ENCODE measurements at regions not wholly inside any gene's neighbourhood (a gene's known extent, or its start where the extent isn't known, plus 50 kb on each side); places are given as distances from the start of the nearest gene placed in this dataset.

GRCh38 chr14:83798421-83798820 is 1731.5 kb upstream of the FLRT2 start:
- no peaks in the 10 kb centered on the region for H3K36me3 ChIP-seq
- WGBS: 88% methylated on average over 2 of the region's 2 CpGs
- TF ChIP-seq POLR2A (IDR thresholded peaks at IDR 0.05) (no peak), CTCF (IDR thresholded peaks at IDR 0.05) (no peak), EP300 (IDR thresholded peaks at IDR 0.05) (no peak), POLR2AphosphoS5 (IDR thresholded peaks at IDR 0.05) (no peak)
- H3K4me1 ChIP-seq: no peaks in the 10 kb centered on the region
- H3K4me3 ChIP-seq: no peak overlapping the region
- H3K27me3 ChIP-seq: no peaks in the 10 kb centered on the region
- DNase-seq (ENCODE audit: low spot score in 2 of 2): no peak
- no peaks in the 10 kb centered on the region for H3K9me3 ChIP-seq
- no peak overlapping the region for H3K27ac ChIP-seq

- Histone ChIP-seq H3K4me1 (no peaks in the 10 kb centered on the region), H3K27me3 (no peaks in the 10 kb centered on the region), H3K36me3 (no peaks in the 10 kb centered on the region), H3K9me3 (no peaks in the 10 kb centered on the region), H3K4me3 (no peak overlapping the region), H3K27ac (no peak overlapping the region)
- TF ChIP-seq POLR2A (IDR thresholded peaks at IDR 0.05) (no peak), CTCF (IDR thresholded peaks at IDR 0.05) (no peak), EP300 (IDR thresholded peaks at IDR 0.05) (no peak), POLR2AphosphoS5 (IDR thresholded peaks at IDR 0.05) (no peak)
- no peak for DNase-seq (ENCODE audit: low spot score in 2 of 2)
Measured at GRCh38 chr14:83799233-83799632, 1730.7 kb upstream of the FLRT2 start.

- Histone ChIP-seq H3K27me3 (no peaks in the 10 kb centered on the region), H3K4me1 (no peaks in the 10 kb centered on the region), H3K27ac (no peak overlapping the region), H3K9me3 (no peaks in the 10 kb centered on the region), H3K4me3 (no peak overlapping the region), H3K36me3 (no peaks in the 10 kb centered on the region)
- no peak for DNase-seq (ENCODE audit: low spot score in 2 of 2)
- TF ChIP-seq CTCF (IDR thresholded peaks at IDR 0.05): no peak
- no peak for TF ChIP-seq POLR2A (IDR thresholded peaks at IDR 0.05)
- TF ChIP-seq EP300 (IDR thresholded peaks at IDR 0.05): no peak
- no peak for TF ChIP-seq POLR2AphosphoS5 (IDR thresholded peaks at IDR 0.05)
- 100% methylated on average over 1 of the region's 1 CpG for WGBS
Measured at GRCh38 chr14:83814896-83815295, 1715.0 kb upstream of the FLRT2 start.

GRCh38 chr14:83816761-83817160 is 1713.2 kb upstream of the FLRT2 start:
- TF ChIP-seq POLR2A (IDR thresholded peaks at IDR 0.05) (no peak), EP300 (IDR thresholded peaks at IDR 0.05) (no peak), CTCF (IDR thresholded peaks at IDR 0.05) (no peak), POLR2AphosphoS5 (IDR thresholded peaks at IDR 0.05) (no peak)
- no peaks in the 10 kb centered on the region for H3K27me3 ChIP-seq
- no peaks in the 10 kb centered on the region for H3K36me3 ChIP-seq
- H3K9me3 ChIP-seq: no peaks in the 10 kb centered on the region
- no peaks in the 10 kb centered on the region for H3K4me1 ChIP-seq
- no peak for DNase-seq (ENCODE audit: low spot score in 2 of 2)
- WGBS: 64% methylated on average over 6 of the region's 6 CpGs
- H3K4me3 ChIP-seq: no peak overlapping the region
- no peak overlapping the region for H3K27ac ChIP-seq

- DNase-seq (ENCODE audit: low spot score in 2 of 2): no peak
- H3K4me3 ChIP-seq: no peak overlapping the region
Measured at GRCh38 chr14:83825843-83826242, 1704.1 kb upstream of the FLRT2 start.

More at GRCh38 chr14:83825843-83826242, 1704.1 kb upstream of the FLRT2 start:
- Histone ChIP-seq H3K27me3 (no peaks in the 10 kb centered on the region), H3K27ac (no peak overlapping the region), H3K4me1 (peaks cover 6% of the 10 kb centered on the region), H3K9me3 (no peaks in the 10 kb centered on the region), H3K36me3 (no peaks in the 10 kb centered on the region)
- TF ChIP-seq POLR2AphosphoS5 (IDR thresholded peaks at IDR 0.05): no peak
- TF ChIP-seq CTCF (IDR thresholded peaks at IDR 0.05): no peak
- no peak for TF ChIP-seq POLR2A (IDR thresholded peaks at IDR 0.05)
- 84% methylated on average over 3 of the region's 3 CpGs for WGBS
